ENCODE measurements at regions not wholly inside any gene's neighbourhood (a gene's known extent, or its start where the extent isn't known, plus 50 kb on each side); places are given as distances from the start of the nearest gene placed in this dataset.

DNA sequence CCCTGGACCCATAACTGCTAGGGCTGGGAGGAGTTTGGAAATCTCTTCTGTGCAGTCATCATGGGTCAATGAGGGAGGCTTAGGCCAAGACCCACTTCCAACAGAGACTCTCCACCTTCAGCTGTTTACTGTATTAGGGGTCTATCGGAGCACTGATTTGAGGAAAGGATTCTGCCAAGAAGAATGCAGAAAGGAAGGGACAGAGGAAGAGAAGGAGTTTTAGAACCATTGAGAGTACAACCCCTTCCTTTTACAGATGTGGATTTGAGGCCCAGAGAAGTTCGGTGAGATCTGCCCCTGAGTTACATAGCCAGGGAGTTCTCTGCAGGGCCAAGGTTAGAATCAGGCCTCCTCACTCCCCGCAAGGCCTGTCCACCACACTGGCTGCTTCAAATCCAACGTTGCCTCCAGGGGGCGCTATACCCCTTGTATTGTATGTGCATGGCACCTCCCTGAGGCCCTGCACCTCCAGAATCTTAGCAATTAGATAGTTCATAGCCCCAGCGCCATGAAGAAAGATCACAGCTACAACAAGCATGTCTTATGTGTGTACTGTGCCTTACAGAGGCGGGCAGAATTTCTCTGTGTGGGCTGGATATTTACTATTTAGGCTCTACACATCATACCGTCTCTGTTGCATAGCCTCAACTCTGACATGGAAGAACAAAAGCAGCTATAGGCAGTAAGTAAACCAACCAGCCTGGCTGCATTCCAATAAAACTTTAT is 246.8 kb downstream of the SKIDA1 start:
- no peak overlapping the region for H2AFZ ChIP-seq (ENCODE audit: low read length)
- peak; percentile 72 for FAIRE-seq
- POLR2A ChIA-PET (ENCODE audit: partially characterized antibody) = interaction anchor here (0.6 to 2.6 kb wide), 8 partner anchors 15 to 253 kb away, joined by 3 to 11 read pairs (median 4); partner anchors contain the start of gene SKIDA1
- TF ChIP-seq CREB1 (IDR thresholded peaks at IDR 0.05) = no peak
- TF ChIP-seq CEBPB (IDR thresholded peaks at IDR 0.05; ENCODE audit: low read depth, low read length) = no peak
- no peak for TF ChIP-seq BRCA1 (IDR thresholded peaks at IDR 0.05; ENCODE audit: low read depth, low read length)
- no peak for TF ChIP-seq TCF12 (IDR thresholded peaks at IDR 0.05; ENCODE audit: low read depth, low read length)
- no peak for TF ChIP-seq SAP30 (IDR thresholded peaks at IDR 0.05; ENCODE audit: insufficient read depth, insufficient replicate concordance, low read length)
- no peak for TF ChIP-seq KDM5A (IDR thresholded peaks at IDR 0.05; ENCODE audit: low read length)
- no peak for TF ChIP-seq PHF8 (conservative IDR thresholded peaks at IDR 0.05; ENCODE audit: low read depth, low read length)
- TF ChIP-seq CHD1 (IDR thresholded peaks at IDR 0.05; ENCODE audit: low read depth, low read length) = no peak
- no peak for TF ChIP-seq HDAC2 (IDR thresholded peaks at IDR 0.05; ENCODE audit: borderline replicate concordance in 1 of 2, low read depth in 2 of 2, low read length in 2 of 2)
- no peak for TF ChIP-seq JUN (IDR thresholded peaks at IDR 0.05; ENCODE audit: low read depth, low read length)
- no peak for TF ChIP-seq SIRT6 (IDR thresholded peaks at IDR 0.05; ENCODE audit: low read length)
- TF ChIP-seq HDAC6 (IDR thresholded peaks at IDR 0.05; ENCODE audit: low read depth, low read length) = no peak

More for the DNA sequence above, 246.8 kb downstream of the SKIDA1 start:
- 26% methylated on average over 8 of the region's 8 CpGs; no CpG with 5 or more reads in 1 of the 2 experiments for WGBS, 2 experiments (ENCODE audit: extremely low coverage in 1 of 2, insufficient coverage in 1 of 2, insufficient read length in 1 of 2, insufficient replicate concordance in 2 of 2, low coverage in 1 of 2, low lambda C conversion rate in 2 of 2, missing lambda C conversion rate in 1 of 2)
- 0 out of 4 replicates have a peak overlapping the region, but pooled peaks of 1 of the 2 experiments have one; percentile 2 for H3K4me2 ChIP-seq (ENCODE audit: insufficient read depth in 1 of 2, low read depth in 2 of 2, low read length in 2 of 2)
- no peak overlapping the region for H3K14ac ChIP-seq (ENCODE audit: insufficient read length)
- H4K5ac ChIP-seq (ENCODE audit: insufficient read length, low read depth, low read length) = peak overlapping the region; percentile 34
- no peaks in the 10 kb centered on the region for H3K27me3 ChIP-seq (replicated peaks in 1 of 4; ENCODE audit: control insufficient read depth in 3 of 4, extremely low read depth in 1 of 4, insufficient read depth in 3 of 4, low read length in 3 of 4)
- H2BK120ac ChIP-seq (replicated peaks; ENCODE audit: low read depth, low read length) = peak overlapping the region; percentile 75
- no peak overlapping the region for H2BK20ac ChIP-seq (ENCODE audit: low read length)
- no peak overlapping the region for H4K8ac ChIP-seq (ENCODE audit: extremely low read depth, insufficient read depth, low read length)
- H2AK5ac ChIP-seq (ENCODE audit: low read depth, low read length) = peak overlapping the region; percentile 47; the same call in 1 of the 2 replicates
- peak overlapping the region; percentile 11; the same call in 1 of the 2 replicates for H3K18ac ChIP-seq (ENCODE audit: extremely low read depth, low read length)
- H3K9me3 ChIP-seq (ENCODE audit: insufficient read depth in 2 of 2, low read depth in 1 of 2, low read length in 1 of 2) = no peaks in the 10 kb centered on the region
- no peaks in the 10 kb centered on the region for H3K23me2 ChIP-seq (ENCODE audit: low read depth, low read length)
- no peak overlapping the region for H3K4me3 ChIP-seq (ENCODE audit: extremely low read depth in 1 of 4, insufficient read depth in 2 of 4, low read depth in 3 of 4, low read length in 4 of 4)
- no peak overlapping the region for H3K23ac ChIP-seq (ENCODE audit: insufficient read length)
- H3K36me3 ChIP-seq (ENCODE audit: control insufficient read depth in 2 of 4, insufficient read depth in 4 of 4, low read length in 3 of 4) = no peaks in the 10 kb centered on the region; a peak in 1 of 8 replicates
- H3K4ac ChIP-seq (replicated peaks; ENCODE audit: insufficient read length, low read depth, low read length) = no peak overlapping the region
- H2BK5ac ChIP-seq (ENCODE audit: low read depth, low read length) = peak overlapping the region; percentile 50; the same call in 1 of the 2 replicates
- peak; percentile 94 to 100 for DNase-seq (ENCODE audit: low read depth in 1 of 2, low spot score in 2 of 2)
- no peaks in the 10 kb centered on the region for H4K20me1 ChIP-seq (replicated peaks in 1 of 2; ENCODE audit: control insufficient read depth in 1 of 2, insufficient read depth in 2 of 2, low read length in 2 of 2)
- no peak overlapping the region for H3K56ac ChIP-seq (replicated peaks; ENCODE audit: insufficient read length, low read depth, low read length)
- CTCF ChIA-PET (ENCODE audit: partially characterized antibody) = interaction anchor here (0.6 to 5.2 kb wide), 66 partner anchors 9 to 674 kb away, joined by 3 to 46 read pairs (median 4); partner anchors contain the start of gene SKIDA1
- no peak overlapping the region for H3K9ac ChIP-seq (replicated peaks in 1 of 4; ENCODE audit: extremely low read depth in 1 of 4, low read depth in 3 of 4, low read length in 3 of 4)
- no peak overlapping the region for H2BK15ac ChIP-seq (ENCODE audit: low read length)
- H3K79me2 ChIP-seq (ENCODE audit: control insufficient read depth in 1 of 2, insufficient read depth in 2 of 2, low read length in 2 of 2) = 0 out of 4 replicates have a peak, but pooled peaks cover 0 to 6% of the 10 kb centered on the region in 2 experiments
- no peak overlapping the region for H3K27ac ChIP-seq (ENCODE audit: low read depth, low read length)
- H3K79me1 ChIP-seq (ENCODE audit: low read depth, low read length) = no peaks in the 10 kb centered on the region
- H4K91ac ChIP-seq (replicated peaks; ENCODE audit: insufficient read length, low read length) = peak overlapping the region; percentile 61
- peak overlapping the region; percentile 65 for H2BK12ac ChIP-seq (ENCODE audit: low read depth, low read length)
- H3K4me1 ChIP-seq (replicated peaks in 1 of 4; ENCODE audit: control insufficient read depth in 3 of 4, insufficient read depth in 4 of 4, low read length in 3 of 4) = peaks cover 6 to 20% (median 17%) of the 10 kb centered on the region in 4 experiments; a peak in 6 of 7 replicates
